IMR-90 (cell line): ENCODE measurements at regions not wholly inside any gene's neighbourhood (a gene's known extent, or its start where the extent isn't known, plus 50 kb on each side); places are given as distances from the start of the nearest gene placed in this dataset.

Source experiments
- ATAC-seq: fragments of 200-7000 bp; cut with Tn5 transposase; 2 replicates; pipeline ENCODE4 v1.9.1; 2020; ENCODE audit warnings: low read depth, mild to moderate bottlenecking, moderate library complexity
- BruUV-seq: library from RNA; stranded (reverse); fragments of 400-500 nt; replicated peaks from 2 replicates; lab custom pipeline; 2021; lab: Mats Ljungman, UMichigan
- CTCF ChIA-PET: fragments of 300-600 bp; formaldehyde crosslinking; extraction: SDS; loops from one replicate; lab custom pipeline; 2021; ENCODE audit warnings: antibody characterized with exemption; lab: Yijun Ruan, JAX
- POLR2A ChIA-PET: fragments of 300-600 bp; sonication (Branson Sonifier 250); formaldehyde crosslinking; loops from one replicate; lab custom pipeline; 2022; ENCODE audit warnings: antibody characterized with exemption; ENCODE audit not compliant: unreplicated experiment; lab: Charles Lee
- DNase-seq: peaks from one replicate; pipeline ENCODE4 v3.0.0; 2013
- H2AFZ ChIP-seq: replicated peaks from 2 replicates; pipeline ENCODE3; 2013; ENCODE audit warnings: low read length, mild to moderate bottlenecking; ENCODE audit not compliant: poor library complexity
- H2AK5ac ChIP-seq: 2 replicates; pipeline ENCODE4 v1.6.1; 2013; ENCODE audit warnings: low read depth, low read length, inconsistent platforms
- H2AK9ac ChIP-seq: replicated peaks from 2 replicates; pipeline ENCODE3; 2013; ENCODE audit warnings: mild to moderate bottlenecking, low read depth, low read length, moderate library complexity; ENCODE audit not compliant: poor library complexity
- H2BK120ac ChIP-seq: 2 replicates; pipeline ENCODE4 v1.6.1; 2013; ENCODE audit warnings: low read depth, low read length, inconsistent platforms
- H2BK15ac ChIP-seq: 3 replicates; pipeline ENCODE4 v1.6.1; 2013; ENCODE audit warnings: low read depth, low read length, inconsistent platforms
- H2BK20ac ChIP-seq: 2 replicates; pipeline ENCODE4 v1.6.1; 2013; ENCODE audit warnings: low read depth, mild to moderate bottlenecking, inconsistent platforms, low read length, moderate library complexity
- H2BK5ac ChIP-seq: 2 replicates; pipeline ENCODE4 v1.6.1; 2013; ENCODE audit warnings: mild to moderate bottlenecking, low read depth, low read length, inconsistent platforms; ENCODE audit not compliant: poor library complexity, severe bottlenecking
- H3K14ac ChIP-seq: replicated peaks from 2 replicates; pipeline ENCODE4 v1.6.1; 2013; ENCODE audit warnings: low read depth, low read length, inconsistent platforms
- H3K18ac ChIP-seq: 2 replicates; pipeline ENCODE4 v1.6.1; 2013; ENCODE audit warnings: low read depth, low read length, control low read depth
- H3K23ac ChIP-seq: 2 replicates; pipeline ENCODE4 v1.6.1; 2013; ENCODE audit warnings: low read depth, low read length, inconsistent platforms
- H3K27ac ChIP-seq: 2 replicates; pipeline ENCODE4 v1.5.1; 2013; ENCODE audit warnings: mild to moderate bottlenecking, control low read depth, low read length; ENCODE audit not compliant: insufficient read depth
- H3K27me3 ChIP-seq: 2 replicates; pipeline ENCODE4 v1.6.1; 2013; ENCODE audit warnings: low read length; ENCODE audit not compliant: control insufficient read depth, insufficient read depth
- H3K36me3 ChIP-seq: 2 replicates; pipeline ENCODE4 v1.6.1; 2013; ENCODE audit warnings: low read length, mixed read lengths; ENCODE audit not compliant: control insufficient read depth, insufficient read depth
- H3K4ac ChIP-seq: 2 replicates; pipeline ENCODE4 v1.6.1; 2013; ENCODE audit warnings: low read depth, low read length, inconsistent platforms
- H3K4me1 ChIP-seq: 2 replicates; pipeline ENCODE4 v1.6.1; 2013; ENCODE audit warnings: low read length, mixed read lengths; ENCODE audit not compliant: control insufficient read depth, insufficient read depth
- H3K4me2 ChIP-seq: 2 replicates; pipeline ENCODE4 v1.6.1; 2013; ENCODE audit warnings: low read depth, mild to moderate bottlenecking, control low read depth, low read length, moderate library complexity
- H3K4me3 ChIP-seq: 2 replicates; pipeline ENCODE4 v1.5.1; 2013; ENCODE audit warnings: low read depth, mild to moderate bottlenecking, control low read depth, low read length, moderate library complexity; ENCODE audit not compliant: insufficient read depth
- H3K56ac ChIP-seq: 2 replicates; pipeline ENCODE4 v1.6.1; 2013; ENCODE audit warnings: low read length, inconsistent platforms; ENCODE audit not compliant: insufficient read depth; ENCODE audit errors: extremely low read depth
- H3K79me1 ChIP-seq, 2 experiments: 2 replicates each; pipeline ENCODE4 v1.6.1; 2013; ENCODE audit warnings: low read length in 2 of 2, inconsistent platforms in 1 of 2, low read depth in 1 of 2
- H3K9ac ChIP-seq: 2 replicates; pipeline ENCODE4 v1.6.1; 2013; ENCODE audit warnings: low read depth, low read length, control low read depth
- H3K9me1 ChIP-seq: 2 replicates; pipeline ENCODE4 v1.6.1; 2013; ENCODE audit warnings: low read length, inconsistent platforms; ENCODE audit not compliant: insufficient read depth
- H3K9me3 ChIP-seq: 2 replicates; pipeline ENCODE4 v1.6.1; 2013; ENCODE audit warnings: low read length; ENCODE audit not compliant: control insufficient read depth, insufficient read depth
- H4K20me1 ChIP-seq: 2 replicates; pipeline ENCODE4 v1.6.1; 2013; ENCODE audit warnings: low read length, inconsistent platforms; ENCODE audit not compliant: insufficient read depth
- H4K5ac ChIP-seq: 2 replicates; pipeline ENCODE4 v1.6.1; 2013; ENCODE audit warnings: mild to moderate bottlenecking, low read depth, low read length, control low read depth
- H4K8ac ChIP-seq, 2 experiments: 2 replicates each; pipeline ENCODE4 v1.6.1; 2013; ENCODE audit warnings: low read depth in 2 of 2, low read length in 2 of 2, control low read depth in 1 of 2, inconsistent platforms in 1 of 2
- H4K91ac ChIP-seq: 2 replicates; pipeline ENCODE4 v1.6.1; 2013; ENCODE audit warnings: low read depth, low read length, inconsistent platforms; ENCODE audit not compliant: insufficient read depth
- BHLHE40 ChIP-seq: fragments of 150-350 bp; IDR thresholded peaks from 2 replicates; pipeline ENCODE4 v1.6.1; 2016; ENCODE audit warnings: mild to moderate bottlenecking, low read depth, low read length
- WGBS, 2 experiments: methylation state at CpG; one replicate each; pipeline versions ENCODE4 v1.1.5 to v1.1.7; 2013; ENCODE audit warnings: missing lambda C conversion rate in 2 of 2; ENCODE audit not compliant: insufficient read length in 1 of 2; ENCODE audit errors: extremely low coverage in 2 of 2; 5-methylcytosine and 5-hydroxymethylcytosine counted together
- dilution Hi-C: fragments of 300-500 bp; cut with HindIII; formaldehyde crosslinking; loops from one replicate; pipeline ENCODE4 v1.14.3; 2018; ENCODE audit warnings: low sequenced_read_pairs; ENCODE audit not compliant: unreplicated experiment
- in situ Hi-C: fragments of 300-500 bp; cut with MboI; formaldehyde crosslinking; loops from 3 replicates; pipeline ENCODE4 v1.14.3; 2019; ENCODE audit warnings: low sequenced_read_pairs, inconsistent platforms, mixed read lengths
- intact Hi-C: fragments of 100-400 bp; cut with micrococcal nuclease; formaldehyde crosslinking; loops from 2 replicates; pipeline ENCODE4 v1.10.0; 2022

GRCh38 chr2:192347542-192347941 is 152.8 kb upstream of the TMEFF2 start:
- WGBS, 2 experiments = no CpG with 5 or more reads among the region's 3 CpGs
- BruUV-seq = no TSS peak
- Histone ChIP-seq H4K91ac (no peak overlapping the region), H3K4me1 (no peaks in the 10 kb centered on the region), H3K36me3 (no peaks in the 10 kb centered on the region), H3K23ac (no peak overlapping the region), H3K18ac (no peak overlapping the region), H2BK15ac (no peak overlapping the region), H3K79me1 (no peaks in the 10 kb centered on the region), H4K5ac (no peak overlapping the region), H3K14ac (no peak overlapping the region), H3K4me2 (no peak overlapping the region), H4K8ac (no peak overlapping the region), H2AFZ (no peak overlapping the region), H3K27ac (no peak overlapping the region), H2BK20ac (no peak overlapping the region), H3K9me1 (no peaks in the 10 kb centered on the region), H3K9me3 (no peaks in the 10 kb centered on the region), H3K27me3 (no peaks in the 10 kb centered on the region), H3K56ac (no peak overlapping the region), H3K4ac (no peak overlapping the region), H3K9ac (no peak overlapping the region), H2AK9ac (no peak overlapping the region), H2BK120ac (no peak overlapping the region), H2AK5ac (no peak overlapping the region), H4K20me1 (no peaks in the 10 kb centered on the region), H2BK5ac (no peak overlapping the region), H3K4me3 (no peak overlapping the region)
- DNase-seq (no peak), ATAC-seq (no peak)
- ChIA-PET POLR2A (no interaction called here), CTCF (no interaction called here)
- no peak for TF ChIP-seq BHLHE40
- in situ Hi-C loops = no loop called here
- dilution Hi-C loops = no loop called here
- intact Hi-C loops = no loop called here
